ENCODE measurements at regions not wholly inside any gene's neighbourhood (a gene's known extent, or its start where the extent isn't known, plus 50 kb on each side); places are given as distances from the start of the nearest gene placed in this dataset.

DNA sequence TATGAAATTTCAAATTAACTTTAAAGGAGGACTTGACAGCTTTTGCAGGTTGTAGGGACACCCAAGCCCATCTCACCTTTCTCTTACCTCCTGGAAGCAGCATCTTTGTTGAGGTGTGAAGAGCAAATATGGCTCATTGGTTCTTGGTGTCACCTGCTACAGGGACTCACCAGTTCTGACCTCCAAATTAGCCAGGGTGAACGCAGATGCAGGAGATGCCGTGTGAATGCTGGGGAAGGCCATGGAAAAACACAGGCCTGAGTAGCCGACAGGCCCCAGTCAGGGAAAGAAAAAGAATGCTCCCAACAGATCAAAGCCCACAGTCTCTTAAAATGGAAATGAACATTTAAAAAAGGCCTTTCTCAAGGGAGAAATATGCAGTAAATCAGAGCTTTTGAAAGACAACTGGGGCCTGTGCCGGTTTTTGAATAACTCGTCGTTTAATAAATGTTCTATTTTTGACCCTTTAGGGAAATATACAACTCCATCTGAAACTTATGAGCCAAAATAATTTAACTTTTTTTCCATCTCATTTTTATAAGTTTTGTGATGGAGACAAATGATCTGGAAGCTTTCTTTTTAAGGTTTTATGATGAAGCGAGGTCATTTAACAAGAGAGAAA, 167.5 kb downstream of the CD83 start:
- Histone ChIP-seq H3K4me3 (ENCODE audit: low read depth, low read length) (no peak overlapping the region), H3K36me3 (ENCODE audit: control insufficient read depth, insufficient read depth, low read length) (no peaks in the 10 kb centered on the region), H3K27me3 (ENCODE audit: control insufficient read depth, insufficient read depth, low read length) (no peaks in the 10 kb centered on the region)
- TF ChIP-seq, protein P1, sequence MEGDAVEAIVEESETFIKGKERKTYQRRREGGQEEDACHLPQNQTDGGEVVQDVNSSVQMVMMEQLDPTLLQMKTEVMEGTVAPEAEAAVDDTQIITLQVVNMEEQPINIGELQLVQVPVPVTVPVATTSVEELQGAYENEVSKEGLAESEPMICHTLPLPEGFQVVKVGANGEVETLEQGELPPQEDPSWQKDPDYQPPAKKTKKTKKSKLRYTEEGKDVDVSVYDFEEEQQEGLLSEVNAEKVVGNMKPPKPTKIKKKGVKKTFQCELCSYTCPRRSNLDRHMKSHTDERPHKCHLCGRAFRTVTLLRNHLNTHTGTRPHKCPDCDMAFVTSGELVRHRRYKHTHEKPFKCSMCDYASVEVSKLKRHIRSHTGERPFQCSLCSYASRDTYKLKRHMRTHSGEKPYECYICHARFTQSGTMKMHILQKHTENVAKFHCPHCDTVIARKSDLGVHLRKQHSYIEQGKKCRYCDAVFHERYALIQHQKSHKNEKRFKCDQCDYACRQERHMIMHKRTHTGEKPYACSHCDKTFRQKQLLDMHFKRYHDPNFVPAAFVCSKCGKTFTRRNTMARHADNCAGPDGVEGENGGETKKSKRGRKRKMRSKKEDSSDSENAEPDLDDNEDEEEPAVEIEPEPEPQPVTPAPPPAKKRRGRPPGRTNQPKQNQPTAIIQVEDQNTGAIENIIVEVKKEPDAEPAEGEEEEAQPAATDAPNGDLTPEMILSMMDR (IDR thresholded peaks at IDR 0.05; ENCODE audit: insufficient read depth, low read length, poor library complexity, severe bottlenecking) = no peak
- DNase-seq (ENCODE audit: low read depth) = no peak

DNA sequence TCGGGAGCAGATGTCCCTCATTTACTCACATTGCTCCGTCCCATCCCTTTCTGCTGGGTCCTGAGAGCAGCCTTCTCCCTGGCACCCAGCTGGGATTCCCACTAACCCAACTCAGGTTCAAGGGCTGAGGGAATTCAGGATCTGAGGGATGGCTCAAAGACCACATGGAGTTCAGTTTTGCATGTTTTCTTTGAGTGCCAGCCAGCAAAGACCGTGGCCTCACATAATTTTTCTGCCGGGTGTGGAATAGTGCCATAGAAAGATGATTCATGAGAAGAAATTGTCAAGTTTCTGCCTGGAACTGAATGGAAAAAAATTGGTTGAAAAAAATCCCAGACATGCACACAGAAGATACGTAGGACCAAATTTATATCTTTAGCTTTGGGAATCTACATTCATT, 168.6 kb downstream of the CD83 start:
- TF ChIP-seq, protein P1 (IDR thresholded peaks at IDR 0.05; ENCODE audit: insufficient read depth, low read length, poor library complexity, severe bottlenecking) = no peak
- no peaks in the 10 kb centered on the region for H3K27me3 ChIP-seq (ENCODE audit: control insufficient read depth, insufficient read depth, low read length)
- H3K36me3 ChIP-seq (ENCODE audit: control insufficient read depth, insufficient read depth, low read length) = no peaks in the 10 kb centered on the region
- DNase-seq (ENCODE audit: low read depth) = no peak
- no peak overlapping the region for H3K4me3 ChIP-seq (ENCODE audit: low read depth, low read length)

DNA sequence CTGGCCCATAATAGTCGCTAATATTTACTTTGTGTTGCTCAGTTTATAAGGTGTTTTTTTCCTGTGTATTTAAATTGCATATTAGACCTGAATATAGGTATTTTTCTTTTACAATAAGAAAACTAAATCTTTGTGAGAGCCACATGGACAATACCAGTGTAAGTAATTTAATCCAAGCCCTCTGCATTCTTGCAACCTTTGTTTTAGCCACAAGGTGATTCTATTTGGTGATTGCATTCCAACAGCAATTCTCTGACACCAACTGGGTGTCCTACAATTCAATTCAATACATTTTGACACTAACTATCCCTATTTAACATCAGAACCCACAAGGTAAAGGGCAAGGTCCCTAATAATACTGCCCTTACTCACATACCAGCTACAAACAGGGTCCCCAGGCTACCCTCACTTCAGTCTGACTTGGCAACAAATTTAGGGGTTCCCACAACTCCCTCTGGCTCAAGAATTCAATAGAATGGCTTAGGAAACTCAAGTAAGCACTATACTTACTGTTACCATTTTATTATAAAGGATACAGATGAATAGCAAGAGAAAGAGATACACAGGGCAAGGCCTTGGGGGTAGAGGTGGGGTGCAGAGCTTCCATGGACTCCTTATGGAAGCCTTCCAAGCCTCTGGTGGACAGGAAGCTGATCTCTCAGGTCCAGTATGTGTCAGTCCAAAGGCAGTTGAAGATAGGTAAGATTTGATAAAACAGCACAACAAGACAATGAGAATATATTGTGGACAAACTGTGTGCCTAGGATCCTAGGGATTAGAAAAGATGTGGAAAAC, 169.3 kb downstream of the CD83 start:
- DNase-seq (ENCODE audit: low read depth) = no peak
- Histone ChIP-seq H3K4me3 (ENCODE audit: low read depth, low read length) (no peak overlapping the region), H3K36me3 (ENCODE audit: control insufficient read depth, insufficient read depth, low read length) (no peaks in the 10 kb centered on the region), H3K27me3 (ENCODE audit: control insufficient read depth, insufficient read depth, low read length) (no peaks in the 10 kb centered on the region)
- TF ChIP-seq, protein P1 (IDR thresholded peaks at IDR 0.05; ENCODE audit: insufficient read depth, low read length, poor library complexity, severe bottlenecking) = no peak

DNA sequence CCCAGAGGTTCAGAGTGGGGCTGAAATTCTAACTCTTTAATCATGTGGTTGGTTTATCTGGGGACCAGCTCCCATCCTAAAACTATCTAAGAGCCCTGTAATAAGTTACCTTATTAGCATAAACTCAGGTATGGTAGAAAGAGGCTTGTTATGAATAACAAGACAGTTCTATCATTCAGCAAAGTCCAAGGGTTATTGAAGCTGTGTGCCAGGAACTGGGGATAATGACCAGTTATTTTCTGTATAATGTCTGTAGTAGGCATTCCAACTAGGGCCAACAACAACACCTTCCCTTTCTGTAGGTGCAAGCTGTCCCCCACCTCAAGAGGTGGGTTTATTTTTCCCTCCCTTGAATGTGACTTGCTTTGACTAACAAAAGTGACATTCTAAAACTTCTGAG, 170.1 kb downstream of the CD83 start:
- H3K4me3 ChIP-seq (ENCODE audit: low read depth, low read length) = no peak overlapping the region
- no peaks in the 10 kb centered on the region for H3K36me3 ChIP-seq (ENCODE audit: control insufficient read depth, insufficient read depth, low read length)
- no peaks in the 10 kb centered on the region for H3K27me3 ChIP-seq (ENCODE audit: control insufficient read depth, insufficient read depth, low read length)
- TF ChIP-seq, protein P1 (IDR thresholded peaks at IDR 0.05; ENCODE audit: insufficient read depth, low read length, poor library complexity, severe bottlenecking) = no peak
- no peak for DNase-seq (ENCODE audit: low read depth)

DNA sequence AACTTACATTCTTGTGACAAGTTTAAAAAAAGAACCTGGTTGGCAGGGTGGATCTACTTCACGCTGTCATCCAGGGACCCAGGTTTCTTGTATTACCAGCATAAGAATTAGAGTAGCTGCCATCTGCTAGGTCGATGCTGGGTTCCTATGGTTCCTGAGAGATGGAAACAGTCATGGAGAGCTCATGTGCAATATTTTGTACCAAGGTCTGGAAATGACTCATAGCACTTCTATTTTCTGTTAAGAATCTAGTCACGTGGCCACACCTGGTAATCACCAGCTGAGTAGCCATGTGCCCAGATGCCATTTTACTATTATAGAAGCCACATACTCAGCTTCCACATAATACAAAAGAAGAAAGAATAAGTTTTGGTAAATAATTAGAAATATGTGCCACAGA, 171.3 kb downstream of the CD83 start:
- TF ChIP-seq, protein P1 (IDR thresholded peaks at IDR 0.05; ENCODE audit: insufficient read depth, low read length, poor library complexity, severe bottlenecking) = no peak
- no peak overlapping the region for H3K4me3 ChIP-seq (ENCODE audit: low read depth, low read length)
- H3K27me3 ChIP-seq (ENCODE audit: control insufficient read depth, insufficient read depth, low read length) = no peaks in the 10 kb centered on the region
- H3K36me3 ChIP-seq (ENCODE audit: control insufficient read depth, insufficient read depth, low read length) = no peaks in the 10 kb centered on the region
- no peak for DNase-seq (ENCODE audit: low read depth)
